HEK293 (cell line): ENCODE measurements at regions not wholly inside any gene's neighbourhood (a gene's known extent, or its start where the extent isn't known, plus 50 kb on each side); places are given as distances from the start of the nearest gene placed in this dataset.

Experiments
- HOXA7 ChIP-seq: sonication (generic); formaldehyde crosslinking; IDR thresholded peaks from 2 replicates; pipeline ENCODE4 v1.8.1; 2022; ENCODE audit warnings: missing genetic modification reagents, borderline replicate concordance
- KLF9 ChIP-seq: fragments of 450-650 bp; formaldehyde crosslinking; IDR thresholded peaks from 2 replicates; pipeline ENCODE4 v1.5.1; 2016; ENCODE audit warnings: missing biosample characterization, missing genetic modification characterization, low read depth
- ZBTB7A ChIP-seq: fragments of 450-650 bp; formaldehyde crosslinking; IDR thresholded peaks from 2 replicates; pipeline ENCODE4 v1.5.1; 2016; ENCODE audit warnings: low read depth, missing biosample characterization, missing genetic modification characterization
- ZNF16 ChIP-seq: fragments of 450-650 bp; formaldehyde crosslinking; IDR thresholded peaks from 2 replicates; pipeline ENCODE4 v1.5.1; 2016; ENCODE audit warnings: low read depth, missing biosample characterization, missing genetic modification characterization
- ZNF221 ChIP-seq: fragments of 450-650 bp; formaldehyde crosslinking; IDR thresholded peaks from 2 replicates; pipeline ENCODE4 v1.5.1; 2017; ENCODE audit warnings: missing biosample characterization, missing genetic modification characterization, borderline replicate concordance
- ZNF274 ChIP-seq, 2 experiments: fragments of 200-500 bp in 1 of 2; fragments of 450-650 bp in 1 of 2; sonication (Bioruptor generic) in 1 of 2; formaldehyde crosslinking in 1 of 2; IDR thresholded peaks; 2 replicates each; pipeline versions ENCODE4 v1.5.1 to v1.6.1; 2014 to 2016; ENCODE audit warnings: borderline replicate concordance in 1 of 2, inconsistent platforms in 1 of 2, low read length in 1 of 2, missing biosample characterization in 1 of 2, missing genetic modification characterization in 1 of 2
- ZNF335 ChIP-seq: fragments of 450-650 bp; formaldehyde crosslinking; conservative IDR thresholded peaks from 2 replicates; pipeline ENCODE4 v1.5.1; 2016; ENCODE audit warnings: missing biosample characterization, missing genetic modification characterization
- ZNF776 ChIP-seq: fragments of 450-650 bp; formaldehyde crosslinking; IDR thresholded peaks from 2 replicates; pipeline ENCODE4 v1.5.0; 2017; ENCODE audit warnings: missing biosample characterization, missing genetic modification characterization, borderline replicate concordance
- TF ChIP-seq, protein P1 (sequence below): fragments of 450-650 bp; formaldehyde crosslinking; IDR thresholded peaks from 2 replicates; pipeline ENCODE4 v1.5.1; 2016; ENCODE audit warnings: missing biosample characterization, missing genetic modification characterization
- TF ChIP-seq, protein P2 (sequence below): fragments of 450-650 bp; formaldehyde crosslinking; IDR thresholded peaks from 2 replicates; pipeline ENCODE4 v1.5.1; 2016; ENCODE audit warnings: missing biosample characterization, missing genetic modification characterization
- TF ChIP-seq, protein P3 (sequence below): fragments of 450-650 bp; formaldehyde crosslinking; IDR thresholded peaks from 2 replicates; pipeline ENCODE4 v1.5.1; 2017; ENCODE audit warnings: missing biosample characterization, missing genetic modification characterization

DNA sequence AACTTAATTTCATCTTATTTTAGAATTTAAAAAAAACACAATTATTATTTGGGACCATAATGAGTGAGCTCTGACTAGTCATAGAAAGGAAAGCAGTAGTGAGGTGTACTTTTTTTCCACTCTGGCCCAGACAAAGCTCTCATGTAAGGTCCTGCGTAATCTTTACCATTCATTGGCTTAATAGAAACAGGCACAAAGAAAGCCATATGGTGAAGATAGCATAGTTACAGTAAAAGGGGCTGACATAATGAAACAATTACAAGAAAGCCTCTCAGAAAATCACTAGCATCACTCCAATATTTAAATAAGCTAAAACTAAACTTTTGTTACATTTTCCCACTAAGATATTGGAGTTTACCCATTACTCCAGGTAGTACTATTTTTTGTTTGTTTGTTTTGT is 384.6 kb upstream of the ALCAM start:
- TF ChIP-seq, protein P1, sequence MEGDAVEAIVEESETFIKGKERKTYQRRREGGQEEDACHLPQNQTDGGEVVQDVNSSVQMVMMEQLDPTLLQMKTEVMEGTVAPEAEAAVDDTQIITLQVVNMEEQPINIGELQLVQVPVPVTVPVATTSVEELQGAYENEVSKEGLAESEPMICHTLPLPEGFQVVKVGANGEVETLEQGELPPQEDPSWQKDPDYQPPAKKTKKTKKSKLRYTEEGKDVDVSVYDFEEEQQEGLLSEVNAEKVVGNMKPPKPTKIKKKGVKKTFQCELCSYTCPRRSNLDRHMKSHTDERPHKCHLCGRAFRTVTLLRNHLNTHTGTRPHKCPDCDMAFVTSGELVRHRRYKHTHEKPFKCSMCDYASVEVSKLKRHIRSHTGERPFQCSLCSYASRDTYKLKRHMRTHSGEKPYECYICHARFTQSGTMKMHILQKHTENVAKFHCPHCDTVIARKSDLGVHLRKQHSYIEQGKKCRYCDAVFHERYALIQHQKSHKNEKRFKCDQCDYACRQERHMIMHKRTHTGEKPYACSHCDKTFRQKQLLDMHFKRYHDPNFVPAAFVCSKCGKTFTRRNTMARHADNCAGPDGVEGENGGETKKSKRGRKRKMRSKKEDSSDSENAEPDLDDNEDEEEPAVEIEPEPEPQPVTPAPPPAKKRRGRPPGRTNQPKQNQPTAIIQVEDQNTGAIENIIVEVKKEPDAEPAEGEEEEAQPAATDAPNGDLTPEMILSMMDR: no peak
- TF ChIP-seq ZNF274 (IDR thresholded peaks at IDR 0.05; ENCODE audit: low read length): no peak
- TF ChIP-seq ZNF274 (tag by site-specific recombination; IDR thresholded peaks at IDR 0.05; ENCODE audit: borderline replicate concordance): no peak
- no peak for TF ChIP-seq KLF9 (tag by site-specific recombination)
- TF ChIP-seq ZNF16: no peak
- TF ChIP-seq ZNF335 (tag by site-specific recombination): no peak
- TF ChIP-seq ZNF221 (tag by site-specific recombination): no peak
- TF ChIP-seq HOXA7 (CRISPR knock-in tag): no peak
- TF ChIP-seq ZBTB7A: no peak
- no peak for TF ChIP-seq ZNF776
- TF ChIP-seq, protein P2, sequence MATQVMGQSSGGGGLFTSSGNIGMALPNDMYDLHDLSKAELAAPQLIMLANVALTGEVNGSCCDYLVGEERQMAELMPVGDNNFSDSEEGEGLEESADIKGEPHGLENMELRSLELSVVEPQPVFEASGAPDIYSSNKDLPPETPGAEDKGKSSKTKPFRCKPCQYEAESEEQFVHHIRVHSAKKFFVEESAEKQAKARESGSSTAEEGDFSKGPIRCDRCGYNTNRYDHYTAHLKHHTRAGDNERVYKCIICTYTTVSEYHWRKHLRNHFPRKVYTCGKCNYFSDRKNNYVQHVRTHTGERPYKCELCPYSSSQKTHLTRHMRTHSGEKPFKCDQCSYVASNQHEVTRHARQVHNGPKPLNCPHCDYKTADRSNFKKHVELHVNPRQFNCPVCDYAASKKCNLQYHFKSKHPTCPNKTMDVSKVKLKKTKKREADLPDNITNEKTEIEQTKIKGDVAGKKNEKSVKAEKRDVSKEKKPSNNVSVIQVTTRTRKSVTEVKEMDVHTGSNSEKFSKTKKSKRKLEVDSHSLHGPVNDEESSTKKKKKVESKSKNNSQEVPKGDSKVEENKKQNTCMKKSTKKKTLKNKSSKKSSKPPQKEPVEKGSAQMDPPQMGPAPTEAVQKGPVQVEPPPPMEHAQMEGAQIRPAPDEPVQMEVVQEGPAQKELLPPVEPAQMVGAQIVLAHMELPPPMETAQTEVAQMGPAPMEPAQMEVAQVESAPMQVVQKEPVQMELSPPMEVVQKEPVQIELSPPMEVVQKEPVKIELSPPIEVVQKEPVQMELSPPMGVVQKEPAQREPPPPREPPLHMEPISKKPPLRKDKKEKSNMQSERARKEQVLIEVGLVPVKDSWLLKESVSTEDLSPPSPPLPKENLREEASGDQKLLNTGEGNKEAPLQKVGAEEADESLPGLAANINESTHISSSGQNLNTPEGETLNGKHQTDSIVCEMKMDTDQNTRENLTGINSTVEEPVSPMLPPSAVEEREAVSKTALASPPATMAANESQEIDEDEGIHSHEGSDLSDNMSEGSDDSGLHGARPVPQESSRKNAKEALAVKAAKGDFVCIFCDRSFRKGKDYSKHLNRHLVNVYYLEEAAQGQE (tag by site-specific recombination): no peak
- TF ChIP-seq, protein P3, sequence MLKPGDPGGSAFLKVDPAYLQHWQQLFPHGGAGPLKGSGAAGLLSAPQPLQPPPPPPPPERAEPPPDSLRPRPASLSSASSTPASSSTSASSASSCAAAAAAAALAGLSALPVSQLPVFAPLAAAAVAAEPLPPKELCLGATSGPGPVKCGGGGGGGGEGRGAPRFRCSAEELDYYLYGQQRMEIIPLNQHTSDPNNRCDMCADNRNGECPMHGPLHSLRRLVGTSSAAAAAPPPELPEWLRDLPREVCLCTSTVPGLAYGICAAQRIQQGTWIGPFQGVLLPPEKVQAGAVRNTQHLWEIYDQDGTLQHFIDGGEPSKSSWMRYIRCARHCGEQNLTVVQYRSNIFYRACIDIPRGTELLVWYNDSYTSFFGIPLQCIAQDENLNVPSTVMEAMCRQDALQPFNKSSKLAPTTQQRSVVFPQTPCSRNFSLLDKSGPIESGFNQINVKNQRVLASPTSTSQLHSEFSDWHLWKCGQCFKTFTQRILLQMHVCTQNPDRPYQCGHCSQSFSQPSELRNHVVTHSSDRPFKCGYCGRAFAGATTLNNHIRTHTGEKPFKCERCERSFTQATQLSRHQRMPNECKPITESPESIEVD (tag by site-specific recombination): no peak
